Fibroblast of lung (primary cell): ENCODE measurements at regions not wholly inside any gene's neighbourhood (a gene's known extent, or its start where the extent isn't known, plus 50 kb on each side); places are given as distances from the start of the nearest gene placed in this dataset.
"Not testable (repeated sequence)": the region's sequence is repeated elsewhere in the genome, so short reads cannot be mapped to it uniquely, and the experiment has no call there.

Source experiments
- DNase-seq, 2 donors: peaks; one replicate each; pipeline versions ENCODE4 v3.0.0 to v3.0.0-alpha.2; 2010; ENCODE audit warnings: low read depth in 2 of 2
- H2AFZ ChIP-seq: 2 replicates; pipeline ENCODE4 v1.5.1; 2012; ENCODE audit warnings: low read length, control low read depth, inconsistent platforms
- H3K27ac ChIP-seq: 2 replicates; pipeline ENCODE4 v1.5.1; 2011; ENCODE audit warnings: low read length, control low read depth; ENCODE audit not compliant: insufficient read depth
- H3K27me3 ChIP-seq: 2 replicates; pipeline ENCODE4 v1.5.1; 2011; ENCODE audit warnings: mild to moderate bottlenecking, low read length; ENCODE audit not compliant: control insufficient read depth, insufficient read depth
- H3K36me3 ChIP-seq: 2 replicates; pipeline ENCODE4 v1.5.1; 2011; ENCODE audit warnings: low read length; ENCODE audit not compliant: control insufficient read depth, insufficient read depth
- H3K4me1 ChIP-seq: 2 replicates; pipeline ENCODE4 v1.5.1; 2011; ENCODE audit warnings: low read length; ENCODE audit not compliant: control insufficient read depth, insufficient read depth; ENCODE audit errors: extremely low read depth
- H3K4me2 ChIP-seq: 2 replicates; pipeline ENCODE4 v1.5.1; 2011; ENCODE audit warnings: low read length, control low read depth; ENCODE audit not compliant: insufficient read depth; ENCODE audit errors: extremely low read depth
- H3K4me3 ChIP-seq, 4 experiments: fragments of 200-600 bp in 1 of 4; sonication (generic) in 1 of 4; replicated peaks in 1 of 4; 2 replicates each; pipeline ENCODE4 v1.5.1; 2011 to 2016; ENCODE audit warnings: low read length in 4 of 4, low read depth in 3 of 4, mild to moderate bottlenecking in 3 of 4, control low read depth in 2 of 4, inconsistent platforms in 1 of 4, mixed read lengths in 1 of 4; ENCODE audit not compliant: insufficient read depth in 1 of 4; ENCODE audit errors: control extremely low read depth in 1 of 4
- H3K79me2 ChIP-seq: 2 replicates; pipeline ENCODE4 v1.5.1; 2012; ENCODE audit warnings: mild to moderate bottlenecking, low read length, inconsistent platforms; ENCODE audit not compliant: control insufficient read depth, insufficient read depth
- H3K9ac ChIP-seq: 2 replicates; pipeline ENCODE4 v1.5.1; 2011; ENCODE audit warnings: mild to moderate bottlenecking, low read length, control low read depth; ENCODE audit not compliant: insufficient read depth
- H3K9me3 ChIP-seq: 2 replicates; pipeline ENCODE4 v1.5.1; 2012; ENCODE audit warnings: low read depth, low read length; ENCODE audit not compliant: control insufficient read depth, insufficient read depth
- H4K20me1 ChIP-seq: 2 replicates; pipeline ENCODE4 v1.5.1; 2011; ENCODE audit warnings: low read length; ENCODE audit not compliant: control insufficient read depth, insufficient read depth; ENCODE audit errors: extremely low read depth
- EZH2 ChIP-seq: IDR thresholded peaks from 2 replicates; pipeline ENCODE4 v1.5.1; 2012; ENCODE audit warnings: low read length, control low read depth, mild to moderate bottlenecking; ENCODE audit errors: missing control alignments
- TF ChIP-seq, protein P1 (sequence below), 2 donors: IDR thresholded peaks in 1 of 2; conservative IDR thresholded peaks in 1 of 2; 1 replicate in 1 of 2; 2 replicates in 1 of 2; pipeline ENCODE4 v1.5.1; 2011 to 2012; ENCODE audit warnings: low read length in 2 of 2, control low read depth in 1 of 2, inconsistent platforms in 1 of 2, low read depth in 1 of 2, mild to moderate bottlenecking in 1 of 2

DNA sequence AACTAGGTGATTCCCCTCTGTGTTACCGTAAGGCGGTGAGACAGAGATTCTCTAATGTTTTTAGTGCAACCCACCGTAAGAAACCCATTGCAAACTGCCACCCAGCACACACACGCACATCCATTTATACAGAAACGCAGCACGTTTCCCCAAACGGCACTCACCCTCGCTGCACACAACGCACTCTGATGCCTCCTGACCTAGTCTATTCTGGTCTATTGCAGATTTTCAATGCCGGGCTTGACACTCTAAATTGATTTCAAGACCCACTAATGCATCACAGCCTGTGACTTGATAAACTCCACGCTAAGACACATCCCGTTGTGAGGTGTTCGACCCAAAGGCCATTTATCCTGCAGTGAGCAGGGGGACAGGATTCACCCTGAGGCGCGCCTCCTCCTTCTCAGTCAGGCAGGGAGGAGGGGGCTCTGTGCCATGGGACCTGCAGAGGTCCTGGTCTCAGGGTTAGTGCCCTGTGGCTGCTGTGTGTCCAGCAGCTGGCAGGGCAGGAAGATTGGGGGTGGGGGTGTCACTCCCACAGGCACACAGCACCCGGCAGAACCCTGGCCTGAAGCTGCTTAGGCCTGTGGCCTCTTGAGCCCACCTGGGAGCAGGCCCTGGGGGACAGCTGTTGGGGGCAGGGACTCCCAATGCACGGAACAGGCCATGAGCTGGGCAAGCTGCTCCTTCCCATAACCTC is 335.6 kb downstream of the PREX1 start:
- TF ChIP-seq, protein P1, sequence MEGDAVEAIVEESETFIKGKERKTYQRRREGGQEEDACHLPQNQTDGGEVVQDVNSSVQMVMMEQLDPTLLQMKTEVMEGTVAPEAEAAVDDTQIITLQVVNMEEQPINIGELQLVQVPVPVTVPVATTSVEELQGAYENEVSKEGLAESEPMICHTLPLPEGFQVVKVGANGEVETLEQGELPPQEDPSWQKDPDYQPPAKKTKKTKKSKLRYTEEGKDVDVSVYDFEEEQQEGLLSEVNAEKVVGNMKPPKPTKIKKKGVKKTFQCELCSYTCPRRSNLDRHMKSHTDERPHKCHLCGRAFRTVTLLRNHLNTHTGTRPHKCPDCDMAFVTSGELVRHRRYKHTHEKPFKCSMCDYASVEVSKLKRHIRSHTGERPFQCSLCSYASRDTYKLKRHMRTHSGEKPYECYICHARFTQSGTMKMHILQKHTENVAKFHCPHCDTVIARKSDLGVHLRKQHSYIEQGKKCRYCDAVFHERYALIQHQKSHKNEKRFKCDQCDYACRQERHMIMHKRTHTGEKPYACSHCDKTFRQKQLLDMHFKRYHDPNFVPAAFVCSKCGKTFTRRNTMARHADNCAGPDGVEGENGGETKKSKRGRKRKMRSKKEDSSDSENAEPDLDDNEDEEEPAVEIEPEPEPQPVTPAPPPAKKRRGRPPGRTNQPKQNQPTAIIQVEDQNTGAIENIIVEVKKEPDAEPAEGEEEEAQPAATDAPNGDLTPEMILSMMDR (conservative IDR thresholded peaks at IDR 0.05 in 1 of 2, IDR thresholded peaks at IDR 0.05 in 1 of 2; ENCODE audit: low read depth in 1 of 2, low read length in 2 of 2) = no peak
- TF ChIP-seq EZH2 = no peak
- no peak overlapping the region for H3K4me2 ChIP-seq
- H4K20me1 ChIP-seq = no peaks in the 10 kb centered on the region
- H3K4me3 ChIP-seq = no peak overlapping the region
- H2AFZ ChIP-seq = no peak overlapping the region
- no peaks in the 10 kb centered on the region for H3K79me2 ChIP-seq
- no peaks in the 10 kb centered on the region for H3K36me3 ChIP-seq
- no peaks in the 10 kb centered on the region for H3K4me1 ChIP-seq
- H3K27me3 ChIP-seq = no peaks in the 10 kb centered on the region
- no peak for DNase-seq
- H3K9ac ChIP-seq = no peak overlapping the region
- H3K27ac ChIP-seq = no peak overlapping the region
- no peaks in the 10 kb centered on the region for H3K9me3 ChIP-seq

DNA sequence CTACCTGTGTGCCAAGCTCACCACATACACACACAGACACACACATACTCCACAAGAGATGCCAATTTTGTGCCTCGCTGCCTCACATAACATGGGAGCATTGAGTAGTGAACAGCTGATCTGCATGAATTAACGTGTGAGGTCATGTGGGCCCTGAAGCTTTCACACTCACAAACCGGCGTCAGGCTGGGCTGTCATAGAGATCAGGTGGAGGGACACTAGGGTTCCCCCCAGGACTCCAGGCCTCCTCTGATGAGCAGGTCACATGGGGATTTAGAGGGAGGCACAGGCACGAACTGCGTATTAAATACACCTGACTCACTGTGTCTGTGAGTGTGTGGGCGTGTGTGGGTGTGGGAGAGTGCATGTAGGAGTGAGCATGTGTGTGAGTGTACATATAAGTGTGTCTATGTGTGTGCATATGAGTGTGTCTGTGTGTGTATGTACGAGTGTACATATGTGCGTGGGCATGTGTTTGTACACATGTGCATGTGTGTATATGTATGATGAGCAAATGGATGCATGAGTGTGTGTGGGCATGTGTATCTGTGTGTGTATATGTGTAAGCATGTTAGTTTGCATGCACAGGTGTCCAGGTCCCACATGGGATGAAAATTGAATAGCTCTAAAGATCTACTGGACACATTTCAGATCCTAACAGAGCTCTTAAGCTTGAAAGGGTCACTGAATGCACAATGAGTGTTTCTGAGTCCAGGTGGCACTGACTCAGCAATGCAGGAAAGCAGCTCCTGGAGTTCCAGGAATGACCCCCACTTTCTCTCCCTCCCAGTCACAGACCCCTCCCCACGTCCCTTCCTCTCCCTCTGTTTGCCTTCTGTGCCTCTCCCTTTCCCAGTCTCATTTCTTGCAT is 336.6 kb downstream of the PREX1 start:
- Histone ChIP-seq H3K9ac (no peak overlapping the region), H3K79me2 (no peaks in the 10 kb centered on the region), H3K4me1 (no peaks in the 10 kb centered on the region), H3K4me2 (no peak overlapping the region), H3K27me3 (no peaks in the 10 kb centered on the region), H3K9me3 (no peaks in the 10 kb centered on the region), H2AFZ (no peak overlapping the region), H4K20me1 (no peaks in the 10 kb centered on the region), H3K4me3 (no peak overlapping the region), H3K36me3 (no peaks in the 10 kb centered on the region), H3K27ac (no peak overlapping the region)
- DNase-seq = no peak
- no peak for TF ChIP-seq EZH2
- TF ChIP-seq, protein P1 (conservative IDR thresholded peaks at IDR 0.05 in 1 of 2, IDR thresholded peaks at IDR 0.05 in 1 of 2; ENCODE audit: low read depth in 1 of 2, low read length in 2 of 2) = no peak

DNA sequence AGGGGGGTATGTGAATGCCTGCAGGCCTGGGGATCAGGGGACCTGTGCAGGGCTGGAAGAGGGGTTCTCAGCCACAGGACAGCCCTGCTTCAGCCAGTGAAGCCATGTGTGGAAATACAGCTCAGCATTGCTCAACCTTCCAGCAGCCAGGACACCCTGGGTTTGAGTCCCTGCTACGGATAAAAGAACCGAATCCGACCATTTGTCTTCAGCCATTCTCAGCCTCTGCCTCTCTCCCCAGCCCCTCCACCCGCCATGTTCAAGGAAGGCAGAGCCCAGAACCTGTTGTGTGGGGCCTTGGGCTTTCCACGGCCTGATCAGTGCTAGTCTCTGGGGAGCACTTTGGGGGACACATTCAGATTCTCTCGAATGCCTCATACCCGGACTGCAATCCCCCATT is 337.5 kb downstream of the PREX1 start:
- H3K4me1 ChIP-seq, H3K9ac ChIP-seq, H3K4me3 ChIP-seq, H3K27me3 ChIP-seq, H3K4me2 ChIP-seq, H3K36me3 ChIP-seq, H2AFZ ChIP-seq, H3K79me2 ChIP-seq, H4K20me1 ChIP-seq, H3K9me3 ChIP-seq, H3K27ac ChIP-seq, DNase-seq: not testable (repeated sequence)
